Rectal smooth muscle tissue (tissue), 1 donor: ENCODE measurements at regions not wholly inside any gene's neighbourhood (a gene's known extent, or its start where the extent isn't known, plus 50 kb on each side); places are given as distances from the start of the nearest gene placed in this dataset.
"Not testable (repeated sequence)": the region's sequence is repeated elsewhere in the genome, so short reads cannot be mapped to it uniquely, and the experiment has no call there.

Experiments used
- H3K27ac ChIP-seq: one replicate; pipeline ENCODE4 v1.7.0; 2013; ENCODE audit warnings: low read depth, low read length, inconsistent platforms
- H3K27me3 ChIP-seq: one replicate; pipeline ENCODE4 v1.7.0; 2013; ENCODE audit warnings: low read length; ENCODE audit not compliant: control insufficient read depth, insufficient read depth
- H3K36me3 ChIP-seq: one replicate; pipeline ENCODE4 v1.7.0; 2013; ENCODE audit warnings: low read length; ENCODE audit not compliant: control insufficient read depth, insufficient read depth
- H3K4me1 ChIP-seq: one replicate; pipeline ENCODE4 v1.7.0; 2013; ENCODE audit warnings: low read length; ENCODE audit not compliant: control insufficient read depth, insufficient read depth
- H3K4me3 ChIP-seq: one replicate; pipeline ENCODE4 v1.7.0; 2013; ENCODE audit warnings: low read length
- H3K9ac ChIP-seq: one replicate; pipeline ENCODE4 v1.7.0; 2013; ENCODE audit warnings: low read length

DNA sequence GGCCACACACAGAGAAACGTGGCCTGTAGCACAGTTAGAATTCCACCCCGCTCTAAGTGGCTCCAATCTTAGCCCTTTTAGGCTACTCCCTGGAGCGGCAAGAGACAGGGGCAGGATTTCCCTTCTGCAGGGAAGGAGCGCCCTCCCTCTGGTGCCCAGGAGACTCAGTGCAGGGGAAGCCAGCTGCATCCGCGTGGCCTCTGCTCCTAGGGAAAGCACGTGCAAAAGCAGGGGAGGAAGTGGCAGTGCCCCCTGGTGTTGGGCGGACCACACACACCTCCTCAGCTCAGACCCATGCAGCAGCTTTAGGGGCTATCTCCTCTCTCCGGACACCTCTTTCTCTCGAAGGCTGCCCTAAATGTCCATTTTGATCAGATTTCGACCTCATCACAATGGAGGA, 50.0 kb downstream of the SPRING1 start:
- Histone ChIP-seq H3K9ac (no peak overlapping the region), H3K27ac (no peak overlapping the region), H3K4me1 (no peaks in the 10 kb centered on the region), H3K27me3 (no peaks in the 10 kb centered on the region), H3K4me3 (no peak overlapping the region), H3K36me3 (no peaks in the 10 kb centered on the region)

DNA sequence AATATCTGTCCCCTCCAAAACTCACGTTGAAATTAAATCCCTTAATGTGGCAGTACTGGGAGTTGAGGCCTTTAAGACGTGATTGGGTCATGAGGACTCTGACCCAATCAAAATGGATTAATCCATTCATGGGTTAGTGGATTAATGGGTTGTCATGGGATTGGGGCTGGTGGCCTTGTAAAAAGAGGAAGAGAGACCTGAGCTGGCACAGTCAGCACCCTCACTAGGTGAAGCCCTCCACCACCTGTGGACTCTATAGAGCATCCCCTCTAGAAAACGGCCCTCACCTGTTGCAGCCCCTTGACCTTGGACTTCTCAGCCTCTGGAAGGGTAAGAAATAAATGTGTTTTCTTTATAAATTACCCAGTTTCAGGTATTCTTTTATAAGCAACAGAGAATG, 53.0 kb downstream of the SPRING1 start:
- Histone ChIP-seq H3K27ac (no peak overlapping the region), H3K4me1 (no peaks in the 10 kb centered on the region), H3K36me3 (no peaks in the 10 kb centered on the region), H3K9ac (no peak overlapping the region), H3K27me3 (no peaks in the 10 kb centered on the region), H3K4me3 (no peak overlapping the region)

DNA sequence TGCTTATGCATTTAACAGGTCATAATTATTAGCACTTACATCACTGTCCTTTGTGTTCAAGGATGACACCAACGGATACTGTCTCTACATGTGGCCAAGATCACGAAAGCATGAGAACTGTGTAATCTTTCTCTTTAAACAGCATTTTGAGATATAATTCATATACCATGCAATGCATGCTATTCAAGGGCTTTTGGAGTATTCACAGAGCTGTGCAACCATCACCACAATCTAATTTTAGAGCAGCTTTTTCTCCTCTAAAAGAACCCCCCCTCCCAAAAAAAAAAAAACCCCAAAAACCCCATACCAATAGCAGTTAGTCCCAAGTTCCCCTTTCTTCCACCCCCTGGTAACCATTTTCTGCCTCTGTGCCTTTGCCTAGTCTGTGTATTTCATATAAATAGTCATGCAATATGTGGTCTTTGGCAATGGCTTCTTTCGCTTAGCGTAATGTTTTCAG, 60.6 kb downstream of the SPRING1 start:
- H3K27ac ChIP-seq: no peak overlapping the region
- H3K9ac ChIP-seq: no peak overlapping the region
- no peaks in the 10 kb centered on the region for H3K36me3 ChIP-seq
- no peaks in the 10 kb centered on the region for H3K27me3 ChIP-seq
- no peaks in the 10 kb centered on the region for H3K4me1 ChIP-seq
- H3K4me3 ChIP-seq: no peak overlapping the region

DNA sequence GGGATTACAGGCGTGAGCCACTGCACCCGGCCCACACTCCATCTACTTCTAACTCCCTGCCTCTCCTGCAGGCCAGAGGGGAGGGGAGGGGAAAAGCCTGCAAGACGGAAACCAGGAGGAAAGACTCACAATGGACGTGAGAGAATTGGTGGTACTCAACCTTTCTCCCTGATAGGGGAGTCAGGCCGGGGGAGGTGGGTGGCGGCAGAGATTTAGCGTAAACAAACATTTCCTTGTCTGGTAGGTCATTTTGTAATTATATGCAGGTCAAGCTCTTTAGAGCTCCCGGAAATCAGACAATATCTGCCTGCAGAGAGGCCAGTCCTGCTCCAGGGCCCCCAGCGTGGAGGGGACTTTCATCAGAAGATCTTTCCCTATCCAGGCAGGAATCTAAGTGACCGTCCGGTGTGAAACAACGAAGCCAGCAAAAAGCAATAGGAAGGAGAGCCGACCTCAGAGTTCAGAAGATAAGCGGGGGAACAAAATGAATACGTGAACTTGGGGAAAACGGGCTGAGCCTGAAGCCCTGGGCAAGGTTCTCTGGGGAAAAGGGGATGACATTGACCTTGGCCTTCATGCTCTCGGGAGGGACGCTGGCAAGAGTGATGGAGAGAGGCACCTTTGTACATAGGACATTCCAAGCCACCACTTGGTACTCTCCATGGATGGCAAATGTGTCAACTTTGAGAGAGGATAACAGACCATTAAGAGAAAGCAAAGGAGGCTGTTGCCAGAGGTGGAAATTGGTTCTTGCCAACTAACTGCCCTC, 62.3 kb downstream of the SPRING1 start:
- H3K4me3 ChIP-seq: no peak overlapping the region
- H3K27ac ChIP-seq: no peak overlapping the region
- H3K27me3 ChIP-seq: no peaks in the 10 kb centered on the region
- H3K36me3 ChIP-seq: no peaks in the 10 kb centered on the region
- no peak overlapping the region for H3K9ac ChIP-seq
- H3K4me1 ChIP-seq: no peaks in the 10 kb centered on the region

DNA sequence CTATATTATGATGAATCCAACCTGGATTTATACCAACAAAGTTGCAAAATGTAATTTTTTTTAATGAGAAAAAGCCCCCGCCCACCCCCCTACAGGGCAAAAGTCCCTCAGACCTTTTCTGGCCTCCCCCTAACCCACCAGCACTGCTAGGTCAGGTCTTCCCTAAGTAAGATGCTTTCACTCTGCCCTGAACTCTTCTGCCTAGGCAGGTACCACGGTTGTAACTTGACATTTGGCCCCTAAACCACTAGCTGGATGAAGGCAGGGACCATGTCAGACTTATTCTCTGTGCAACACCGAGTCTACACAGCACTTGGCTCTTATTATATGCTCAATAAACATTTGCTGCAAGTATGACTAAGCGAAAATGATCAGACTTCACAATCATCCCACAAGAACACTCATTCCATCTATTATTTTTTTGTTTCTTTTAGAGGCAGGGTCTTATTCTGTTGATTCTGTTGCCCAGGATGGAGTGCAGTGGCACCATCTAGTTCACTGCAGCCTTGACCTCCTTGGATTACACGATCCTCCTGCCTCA, 63.2 kb downstream of the SPRING1 start:
- no peak overlapping the region for H3K9ac ChIP-seq
- no peak overlapping the region for H3K27ac ChIP-seq
- no peaks in the 10 kb centered on the region for H3K4me1 ChIP-seq
- H3K4me3 ChIP-seq: no peak overlapping the region
- no peaks in the 10 kb centered on the region for H3K27me3 ChIP-seq
- H3K36me3 ChIP-seq: no peaks in the 10 kb centered on the region

DNA sequence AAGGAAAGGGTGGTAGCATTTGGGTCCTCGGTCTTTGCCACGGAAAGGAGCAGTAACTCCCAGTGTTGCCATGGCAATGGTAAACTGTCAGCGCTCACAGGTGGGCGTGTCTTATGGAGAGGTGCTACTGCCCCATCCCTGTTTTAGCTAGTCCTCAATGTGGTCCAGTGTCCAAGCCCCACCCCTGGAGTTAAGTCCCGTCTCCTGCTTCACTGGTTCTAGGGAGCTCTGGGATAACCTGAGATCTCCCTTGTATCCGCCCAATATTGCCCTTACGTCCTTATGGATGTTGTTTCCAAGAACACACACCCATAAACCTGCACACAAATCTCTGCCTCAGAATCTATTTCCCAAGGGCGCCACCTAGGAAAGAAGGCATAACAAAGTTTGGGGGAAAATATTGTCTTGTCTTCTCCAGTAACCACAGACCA, 64.2 kb downstream of the SPRING1 start:
- no peak overlapping the region for H3K9ac ChIP-seq
- no peaks in the 10 kb centered on the region for H3K4me1 ChIP-seq
- H3K27me3 ChIP-seq: no peaks in the 10 kb centered on the region
- no peak overlapping the region for H3K4me3 ChIP-seq
- no peaks in the 10 kb centered on the region for H3K36me3 ChIP-seq
- no peak overlapping the region for H3K27ac ChIP-seq

DNA sequence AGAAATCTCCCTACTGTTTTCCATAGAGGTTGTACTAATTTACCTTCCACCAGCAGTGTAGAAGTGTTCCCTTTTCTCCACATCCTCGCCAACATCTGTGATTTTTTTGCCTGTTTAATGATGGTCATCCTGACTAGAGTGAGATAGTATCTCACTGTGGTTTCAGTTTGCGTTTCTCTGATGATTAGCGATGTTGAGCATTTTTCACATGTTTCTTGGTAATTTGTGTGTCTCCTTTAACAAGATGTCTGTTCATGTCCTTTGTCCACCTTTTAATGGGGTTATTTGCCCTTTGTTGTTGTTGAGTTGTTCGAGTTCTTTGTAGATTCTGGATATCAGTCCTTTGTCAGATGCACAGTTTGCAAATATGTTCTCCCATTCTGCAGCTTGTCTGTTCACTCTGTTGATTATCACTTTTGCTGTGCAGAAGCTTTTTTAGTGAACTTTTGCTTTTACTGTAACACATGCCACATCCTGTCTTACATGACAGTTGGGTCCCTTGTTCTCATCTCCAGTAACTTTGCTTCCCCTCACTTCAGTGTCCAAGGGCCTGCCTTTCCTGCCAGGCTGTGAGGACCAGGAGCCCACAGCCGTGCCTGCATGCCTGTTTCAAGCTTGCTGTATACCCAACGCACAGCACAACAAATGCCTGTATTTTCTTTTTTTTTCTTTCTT, 64.9 kb downstream of the SPRING1 start:
- H3K36me3 ChIP-seq: no peaks in the 10 kb centered on the region
- no peaks in the 10 kb centered on the region for H3K27me3 ChIP-seq
- H3K9ac ChIP-seq: no peak overlapping the region
- H3K27ac ChIP-seq: no peak overlapping the region
- H3K4me3 ChIP-seq: no peak overlapping the region
- H3K4me1 ChIP-seq: no peaks in the 10 kb centered on the region

DNA sequence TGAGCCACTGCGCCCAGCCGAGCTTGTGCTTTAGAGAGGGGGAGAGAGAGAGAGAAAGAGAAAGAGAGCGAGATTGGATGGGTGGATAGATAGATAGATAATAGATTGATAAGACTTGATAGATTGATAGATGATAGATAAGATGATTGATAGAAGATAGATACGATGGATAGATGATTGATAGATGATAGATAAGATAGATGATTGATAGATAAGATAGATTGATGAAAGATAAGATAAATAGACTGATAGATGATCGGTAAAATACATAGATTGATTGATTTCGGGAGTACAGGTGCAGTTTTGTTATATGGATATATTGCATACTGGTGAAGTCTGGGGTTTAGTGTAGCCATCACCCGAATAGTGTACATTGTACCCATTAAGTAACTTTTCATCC, 65.9 kb downstream of the SPRING1 start:
- Histone ChIP-seq H3K36me3 (no peaks in the 10 kb centered on the region), H3K4me3 (no peak overlapping the region), H3K27ac (no peak overlapping the region), H3K27me3 (no peaks in the 10 kb centered on the region), H3K9ac (no peak overlapping the region), H3K4me1 (no peaks in the 10 kb centered on the region)

DNA sequence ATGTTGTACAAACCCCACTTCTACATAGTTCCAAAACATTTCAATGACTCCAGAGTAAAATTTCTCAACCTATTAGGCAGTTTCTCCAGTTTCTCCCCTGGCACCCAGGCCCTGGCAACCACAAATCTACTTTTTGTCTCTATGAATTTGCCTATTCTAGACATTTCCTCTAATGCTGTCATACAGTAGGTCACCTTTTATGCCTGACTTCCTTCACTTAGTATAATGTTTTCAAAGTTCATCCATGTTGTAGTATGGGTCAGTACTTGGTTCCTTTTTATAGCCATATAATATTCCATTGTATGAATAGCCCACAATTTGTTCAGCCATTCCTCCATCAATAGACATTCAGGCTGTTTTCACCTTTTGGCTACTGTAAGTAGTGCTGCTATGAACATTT, 67.0 kb downstream of the SPRING1 start:
- Histone ChIP-seq H3K9ac (no peak overlapping the region), H3K4me3 (no peak overlapping the region), H3K4me1 (no peaks in the 10 kb centered on the region), H3K36me3 (no peaks in the 10 kb centered on the region), H3K27ac (no peak overlapping the region), H3K27me3 (no peaks in the 10 kb centered on the region)

DNA sequence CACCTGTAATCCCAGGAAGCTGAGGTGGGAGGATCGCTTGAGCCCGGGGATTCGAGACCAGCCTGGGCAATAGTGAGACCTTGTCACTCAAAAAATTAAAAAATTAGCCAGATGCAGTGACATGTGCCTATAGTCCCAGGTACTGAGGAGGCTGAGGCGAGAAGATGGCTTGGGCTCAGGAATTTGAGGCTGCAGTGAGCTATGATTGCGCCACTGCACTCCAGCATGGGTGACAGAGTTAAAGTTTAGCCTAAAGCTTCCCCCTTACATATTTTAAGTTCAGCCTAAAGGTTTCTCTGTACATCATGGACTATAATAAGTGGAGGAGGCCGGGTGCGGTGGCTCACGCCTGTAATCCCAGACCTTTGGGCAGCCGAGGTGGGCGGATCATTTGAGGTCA, 70.1 kb downstream of the SPRING1 start:
- Histone ChIP-seq H3K27ac (no peak overlapping the region), H3K27me3 (no peaks in the 10 kb centered on the region), H3K9ac (no peak overlapping the region), H3K4me1 (no peaks in the 10 kb centered on the region), H3K36me3 (no peaks in the 10 kb centered on the region), H3K4me3 (no peak overlapping the region)

DNA sequence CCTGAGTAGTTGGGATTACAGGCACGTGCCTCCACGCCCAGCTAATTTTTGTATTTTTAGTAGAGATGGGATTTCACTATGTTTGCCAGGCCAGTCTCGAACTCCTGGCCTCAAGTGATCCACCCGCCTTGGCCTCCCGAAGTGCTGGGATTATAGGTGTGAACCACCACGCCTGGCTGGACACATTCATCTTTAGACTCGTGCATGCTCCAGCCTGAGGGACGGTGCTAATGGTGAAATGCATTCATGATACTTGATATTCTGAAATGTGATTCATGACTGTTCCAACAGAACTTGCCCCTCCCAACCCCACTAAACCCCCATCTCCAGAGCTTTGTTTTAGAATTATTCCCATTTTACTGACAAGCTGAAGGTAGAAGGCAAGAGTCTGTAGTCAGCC, 71.0 kb downstream of the SPRING1 start:
- H3K4me1 ChIP-seq, H3K27ac ChIP-seq, H3K27me3 ChIP-seq, H3K4me3 ChIP-seq, H3K36me3 ChIP-seq, H3K9ac ChIP-seq: not testable (repeated sequence)

DNA sequence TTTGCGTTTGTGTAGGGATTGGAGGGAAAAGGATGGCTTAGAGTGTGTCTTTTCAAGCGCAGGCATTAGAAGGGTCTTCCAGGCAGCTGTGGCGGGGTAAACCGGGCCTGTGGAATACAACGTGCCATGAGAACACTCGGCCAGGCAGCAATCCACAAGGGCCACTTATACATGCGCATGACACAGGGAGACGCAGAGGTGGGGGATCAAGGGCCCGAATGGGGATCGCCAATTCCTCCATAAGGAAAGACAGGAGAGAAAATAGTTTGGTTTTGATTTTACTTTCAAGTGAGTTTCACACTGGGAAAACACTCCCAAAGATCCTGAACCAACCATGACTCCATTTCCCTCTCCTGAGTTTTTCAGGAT, 71.6 kb downstream of the SPRING1 start:
- Histone ChIP-seq H3K4me1 (no peaks in the 10 kb centered on the region), H3K27me3 (no peaks in the 10 kb centered on the region), H3K4me3 (no peak overlapping the region), H3K36me3 (no peaks in the 10 kb centered on the region), H3K27ac (no peak overlapping the region), H3K9ac (no peak overlapping the region)
